Choroid plexus epithelial cell (primary cell): ENCODE measurements at regions not wholly inside any gene's neighbourhood (a gene's known extent, or its start where the extent isn't known, plus 50 kb on each side); places are given as distances from the start of the nearest gene placed in this dataset.
"Not testable (repeated sequence)": the region's sequence is repeated elsewhere in the genome, so short reads cannot be mapped to it uniquely, and the experiment has no call there.

ENCODE experiments used
- DNase-seq: peaks from one replicate; pipeline ENCODE4 v3.0.0-alpha.2; 2010; ENCODE audit warnings: low read depth
- H3K4me3 ChIP-seq: 2 replicates; pipeline ENCODE4 v1.5.1; 2011; ENCODE audit warnings: low read depth, mild to moderate bottlenecking, control low read depth, low read length, moderate library complexity
- TF ChIP-seq, protein P1 (sequence below): conservative IDR thresholded peaks from 2 replicates; pipeline ENCODE4 v1.5.1; 2011; ENCODE audit warnings: low read depth, mild to moderate bottlenecking, control low read depth, inconsistent platforms, low read length, moderate library complexity

DNA sequence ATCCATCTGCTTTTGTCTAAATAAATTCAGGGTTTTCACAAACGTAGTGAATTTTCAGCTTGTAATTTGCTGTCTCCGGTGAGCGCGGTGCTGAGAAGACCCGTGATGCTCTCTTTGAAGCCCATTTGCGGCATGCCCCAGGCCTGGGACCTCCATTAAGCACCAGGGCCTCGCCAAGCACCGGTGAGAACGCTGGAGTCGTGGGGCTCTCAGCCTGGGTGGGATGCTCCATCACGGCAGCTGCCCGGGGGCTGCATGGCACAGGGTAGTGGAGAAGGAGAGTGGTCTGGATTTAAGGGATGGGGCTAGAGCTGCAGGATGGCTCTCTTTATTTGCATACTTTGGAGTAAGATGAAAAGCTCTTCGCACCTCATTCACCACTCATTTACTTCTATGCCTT is 248.7 kb downstream of the ABCC12 start:
- TF ChIP-seq, protein P1, sequence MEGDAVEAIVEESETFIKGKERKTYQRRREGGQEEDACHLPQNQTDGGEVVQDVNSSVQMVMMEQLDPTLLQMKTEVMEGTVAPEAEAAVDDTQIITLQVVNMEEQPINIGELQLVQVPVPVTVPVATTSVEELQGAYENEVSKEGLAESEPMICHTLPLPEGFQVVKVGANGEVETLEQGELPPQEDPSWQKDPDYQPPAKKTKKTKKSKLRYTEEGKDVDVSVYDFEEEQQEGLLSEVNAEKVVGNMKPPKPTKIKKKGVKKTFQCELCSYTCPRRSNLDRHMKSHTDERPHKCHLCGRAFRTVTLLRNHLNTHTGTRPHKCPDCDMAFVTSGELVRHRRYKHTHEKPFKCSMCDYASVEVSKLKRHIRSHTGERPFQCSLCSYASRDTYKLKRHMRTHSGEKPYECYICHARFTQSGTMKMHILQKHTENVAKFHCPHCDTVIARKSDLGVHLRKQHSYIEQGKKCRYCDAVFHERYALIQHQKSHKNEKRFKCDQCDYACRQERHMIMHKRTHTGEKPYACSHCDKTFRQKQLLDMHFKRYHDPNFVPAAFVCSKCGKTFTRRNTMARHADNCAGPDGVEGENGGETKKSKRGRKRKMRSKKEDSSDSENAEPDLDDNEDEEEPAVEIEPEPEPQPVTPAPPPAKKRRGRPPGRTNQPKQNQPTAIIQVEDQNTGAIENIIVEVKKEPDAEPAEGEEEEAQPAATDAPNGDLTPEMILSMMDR: no peak

DNA sequence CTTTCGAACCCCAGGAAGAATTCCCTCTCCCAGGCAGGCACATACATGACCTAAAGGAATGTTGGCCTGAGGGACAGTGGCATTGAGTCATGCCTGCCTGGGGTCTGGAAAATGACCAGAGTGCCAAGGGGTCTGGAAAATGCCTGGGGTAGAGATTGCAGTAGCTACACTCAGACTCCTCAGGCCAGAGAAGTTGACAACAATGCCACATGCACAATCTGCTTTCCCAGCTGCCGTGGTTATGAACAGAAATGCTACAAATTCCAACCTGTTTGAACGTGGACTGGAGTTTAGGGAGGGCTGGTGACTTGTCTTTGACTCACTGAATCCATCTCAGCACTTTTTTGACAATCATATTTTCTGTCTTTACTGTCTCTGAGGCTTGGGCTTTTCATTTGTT is 250.0 kb downstream of the ABCC12 start:
- DNase-seq: peak; percentile 27
- TF ChIP-seq, protein P1: no peak
- H3K4me3 ChIP-seq: no peak overlapping the region

More for the DNA sequence above, 248.7 kb downstream of the ABCC12 start:
- no peak for DNase-seq
- H3K4me3 ChIP-seq: no peak overlapping the region

DNA sequence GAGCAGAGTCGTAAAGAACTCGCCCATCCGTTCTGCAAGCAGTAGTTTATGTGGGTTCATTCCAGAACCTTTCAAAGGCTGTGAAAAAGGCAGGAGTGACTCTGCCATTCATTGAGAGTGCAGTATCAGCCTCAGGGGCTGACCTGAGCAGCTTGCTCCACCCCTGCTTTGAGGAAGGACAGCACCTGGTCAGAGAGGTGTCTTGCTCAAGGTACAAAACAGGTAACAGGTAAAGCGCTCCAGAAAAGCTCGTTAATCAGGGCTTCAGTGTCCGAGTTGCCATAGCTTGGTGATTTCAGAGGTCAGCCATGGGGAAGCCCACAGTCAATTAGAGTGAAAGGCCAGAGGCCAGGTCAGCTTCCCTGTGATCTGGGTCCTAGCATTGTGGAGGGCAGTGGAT is 251.1 kb downstream of the ABCC12 start:
- TF ChIP-seq, protein P1: no peak
- H3K4me3 ChIP-seq: no peak overlapping the region
- no peak for DNase-seq

DNA sequence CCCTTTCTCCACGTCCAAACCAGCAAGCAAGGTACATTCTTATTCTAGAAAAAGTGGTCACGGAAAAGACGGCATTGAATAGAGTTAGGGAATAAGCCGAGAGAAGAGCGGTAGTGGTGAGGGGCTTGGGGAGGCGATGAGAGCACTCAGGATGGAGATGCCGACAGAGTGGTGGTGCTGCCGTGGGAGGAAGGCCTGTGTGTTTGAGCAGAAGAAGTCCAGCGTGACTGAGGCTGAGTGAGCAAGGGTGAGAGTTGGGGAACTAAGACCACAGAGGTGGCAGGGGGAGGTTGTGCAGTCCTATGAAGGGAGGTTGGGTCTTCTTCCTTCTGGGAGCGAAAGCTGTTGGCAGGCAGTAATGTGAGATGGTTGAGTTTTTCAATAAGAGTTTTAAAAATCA is 252.3 kb downstream of the ABCC12 start:
- no peak for DNase-seq
- no peak overlapping the region for H3K4me3 ChIP-seq
- TF ChIP-seq, protein P1: no peak

DNA sequence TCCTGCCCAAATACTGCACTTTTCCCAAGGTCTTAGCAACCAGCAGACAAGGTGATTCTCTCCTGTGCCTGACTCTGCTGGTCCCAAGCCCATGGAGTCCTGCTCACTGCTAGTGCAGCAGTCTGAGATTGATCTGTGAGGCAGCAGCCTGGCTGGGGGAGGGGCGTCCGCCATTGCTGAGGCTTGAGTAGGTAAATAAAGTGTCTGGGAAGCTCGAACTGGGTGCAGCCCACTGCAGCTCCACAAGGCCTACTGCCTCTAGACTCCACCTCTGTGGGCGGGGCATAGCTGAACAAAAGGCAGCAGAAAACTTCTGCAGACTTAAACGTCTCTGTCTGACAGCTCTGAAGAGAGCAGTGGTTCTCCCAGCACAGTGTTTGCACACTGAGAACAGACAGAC is 258.7 kb downstream of the ABCC12 start:
- DNase-seq, H3K4me3 ChIP-seq: not testable (repeated sequence)

DNA sequence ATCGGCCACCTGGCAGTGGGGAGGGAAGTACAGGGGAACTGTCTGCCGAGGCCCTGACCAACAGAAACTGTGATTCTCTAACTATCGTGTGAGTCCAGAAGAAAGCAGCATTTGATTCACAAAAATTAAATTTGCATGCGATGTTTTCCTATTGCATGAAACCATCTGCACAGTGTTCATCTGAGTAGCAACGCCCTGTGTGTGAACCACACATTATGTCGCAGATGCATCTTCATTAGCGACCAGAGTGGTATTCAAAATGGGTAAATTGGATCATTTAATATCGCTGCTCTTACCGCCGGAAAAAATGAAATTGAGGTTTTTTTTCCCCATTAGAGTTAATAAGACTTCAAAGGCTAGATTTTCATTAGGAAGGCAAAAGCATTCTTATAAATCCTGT is 260.6 kb downstream of the ABCC12 start:
- TF ChIP-seq, protein P1: no peak
- H3K4me3 ChIP-seq: no peak overlapping the region
- no peak for DNase-seq

DNA sequence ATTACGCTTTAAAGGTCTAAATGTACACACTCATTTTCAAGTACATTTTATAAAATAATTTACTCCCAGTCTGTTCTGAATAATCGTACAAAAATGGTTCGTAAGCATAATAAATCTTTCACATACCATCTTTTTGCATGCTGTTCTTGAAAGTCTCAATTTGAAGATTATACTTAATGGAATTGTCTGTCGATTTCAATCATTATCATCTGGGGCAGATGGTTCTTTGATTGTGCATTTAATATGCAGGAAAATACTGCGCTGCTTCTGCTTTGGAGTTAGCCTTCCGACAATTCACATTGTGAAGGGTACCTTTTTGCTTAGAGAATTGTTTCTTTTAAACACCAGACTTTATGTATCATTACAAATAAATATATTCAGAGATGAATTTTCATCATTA is 262.8 kb downstream of the ABCC12 start:
- no peak for DNase-seq
- no peak overlapping the region for H3K4me3 ChIP-seq
- TF ChIP-seq, protein P1: no peak

DNA sequence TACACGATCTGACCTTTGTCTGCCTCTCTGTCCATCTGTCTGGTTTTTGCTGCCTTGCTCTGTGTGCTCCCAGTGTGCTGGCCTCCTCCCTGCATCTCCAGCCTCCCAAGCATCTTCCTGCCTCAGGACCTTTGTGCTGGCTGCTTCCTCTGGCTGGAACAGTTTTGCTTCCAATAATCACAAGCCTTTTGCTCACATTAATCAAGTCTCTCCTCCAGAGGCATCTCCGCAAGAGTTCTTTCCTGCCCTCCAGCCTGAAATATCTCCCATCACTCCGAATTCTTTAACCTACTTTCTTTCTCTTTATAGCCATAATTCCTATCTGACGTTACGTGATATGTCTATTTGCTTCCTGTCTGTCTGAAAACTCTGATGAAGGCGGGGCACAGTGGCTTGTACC is 267.1 kb downstream of the ABCC12 start:
- DNase-seq: no peak
- H3K4me3 ChIP-seq: no peak overlapping the region
- TF ChIP-seq, protein P1: no peak
